ENCODE measurements at regions not wholly inside any gene's neighbourhood (a gene's known extent, or its start where the extent isn't known, plus 50 kb on each side); places are given as distances from the start of the nearest gene placed in this dataset.

DNA sequence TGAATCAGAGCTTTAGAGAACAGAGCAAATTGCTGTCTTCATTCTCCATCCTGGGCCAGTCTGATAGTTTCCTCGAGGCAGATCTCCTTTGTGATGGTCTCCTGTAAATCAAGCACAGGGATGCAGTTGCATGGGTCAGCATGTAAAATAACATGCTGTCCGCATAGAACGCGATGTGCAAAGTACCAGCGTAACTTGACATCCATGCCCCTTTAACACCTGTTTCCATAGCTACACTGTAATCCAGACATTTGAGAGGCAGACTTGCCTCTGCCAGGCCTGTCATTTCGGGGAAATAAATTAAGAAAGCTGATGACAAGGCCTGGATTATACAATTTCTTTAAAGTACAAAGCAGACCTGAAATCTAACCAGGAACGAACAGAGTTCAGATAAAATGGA is 413.5 kb downstream of the TLE4 start:
- Histone ChIP-seq H3K4me3 (replicated peaks in 1 of 3; ENCODE audit: insufficient read depth in 1 of 3, low read depth in 2 of 3, low read length in 3 of 3) (no peak overlapping the region), H3K36me3 (replicated peaks in 1 of 2; ENCODE audit: control insufficient read depth in 1 of 2, insufficient read depth in 2 of 2, low read length in 2 of 2) (no peaks in the 10 kb centered on the region), H3K79me2 (ENCODE audit: insufficient read depth, low read length) (no peaks in the 10 kb centered on the region), H2AFZ (ENCODE audit: low read length) (no peak overlapping the region), H3K4me1 (ENCODE audit: insufficient read depth, low read length) (no peaks in the 10 kb centered on the region), H3K9ac (ENCODE audit: insufficient read depth, low read depth, low read length) (no peak overlapping the region), H4K20me1 (ENCODE audit: insufficient read depth, low read length) (no peaks in the 10 kb centered on the region), H3K4me2 (ENCODE audit: low read depth, low read length) (no peak overlapping the region), H3K27ac (ENCODE audit: extremely low read length, insufficient read depth, low read length) (no peak overlapping the region), H3K27me3 (ENCODE audit: control insufficient read depth in 1 of 2, insufficient read depth in 2 of 2, low read length in 2 of 2) (no peaks in the 10 kb centered on the region), H3K9me3 (ENCODE audit: low read length) (peaks cover 8% of the 10 kb centered on the region; the same call in 1 of the 2 replicates)
- 48% methylated on average over 7 of the region's 7 CpGs for WGBS (ENCODE audit: low lambda C conversion rate)
- no TSS peak for BruUV-seq (replicated peaks)
- ChIA-PET CTCF (ENCODE audit: low intra/inter-chr PET ratio, low total read pairs) (no interaction called here), POLR2A (no interaction called here)
- intact Hi-C loops (cut with micrococcal nuclease; ENCODE audit: unreplicated experiment) (no loop called here), in situ Hi-C loops (cut with HindIII; ENCODE audit: extremely low pct_ligation_motif_present, low pct_unique_long_range_greater_than_20kb) (no loop called here)
- ATAC-seq = no peak
- no peak for DNase-seq (ENCODE audit: low spot score)
- no peak for TF ChIP-seq KLF11 (CRISPR knock-in tag; IDR thresholded peaks at IDR 0.05)
- TF ChIP-seq NFIB (CRISPR knock-in tag; IDR thresholded peaks at IDR 0.05; ENCODE audit: borderline replicate concordance) = no peak
- TF ChIP-seq, protein P1, sequence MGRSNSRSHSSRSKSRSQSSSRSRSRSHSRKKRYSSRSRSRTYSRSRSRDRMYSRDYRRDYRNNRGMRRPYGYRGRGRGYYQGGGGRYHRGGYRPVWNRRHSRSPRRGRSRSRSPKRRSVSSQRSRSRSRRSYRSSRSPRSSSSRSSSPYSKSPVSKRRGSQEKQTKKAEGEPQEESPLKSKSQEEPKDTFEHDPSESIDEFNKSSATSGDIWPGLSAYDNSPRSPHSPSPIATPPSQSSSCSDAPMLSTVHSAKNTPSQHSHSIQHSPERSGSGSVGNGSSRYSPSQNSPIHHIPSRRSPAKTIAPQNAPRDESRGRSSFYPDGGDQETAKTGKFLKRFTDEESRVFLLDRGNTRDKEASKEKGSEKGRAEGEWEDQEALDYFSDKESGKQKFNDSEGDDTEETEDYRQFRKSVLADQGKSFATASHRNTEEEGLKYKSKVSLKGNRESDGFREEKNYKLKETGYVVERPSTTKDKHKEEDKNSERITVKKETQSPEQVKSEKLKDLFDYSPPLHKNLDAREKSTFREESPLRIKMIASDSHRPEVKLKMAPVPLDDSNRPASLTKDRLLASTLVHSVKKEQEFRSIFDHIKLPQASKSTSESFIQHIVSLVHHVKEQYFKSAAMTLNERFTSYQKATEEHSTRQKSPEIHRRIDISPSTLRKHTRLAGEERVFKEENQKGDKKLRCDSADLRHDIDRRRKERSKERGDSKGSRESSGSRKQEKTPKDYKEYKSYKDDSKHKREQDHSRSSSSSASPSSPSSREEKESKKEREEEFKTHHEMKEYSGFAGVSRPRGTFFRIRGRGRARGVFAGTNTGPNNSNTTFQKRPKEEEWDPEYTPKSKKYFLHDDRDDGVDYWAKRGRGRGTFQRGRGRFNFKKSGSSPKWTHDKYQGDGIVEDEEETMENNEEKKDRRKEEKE (IDR thresholded peaks at IDR 0.05) = no peak
- no peak for TF ChIP-seq EEA1 (CRISPR knock-in tag; IDR thresholded peaks at IDR 0.05; ENCODE audit: borderline replicate concordance)
- no peak for TF ChIP-seq AGO1 (IDR thresholded peaks at IDR 0.05; ENCODE audit: low read depth, low read length, poor library complexity, severe bottlenecking)
- no peak for TF ChIP-seq ZNF546 (CRISPR knock-in tag; conservative IDR thresholded peaks at IDR 0.05)
- TF ChIP-seq, protein P2, sequence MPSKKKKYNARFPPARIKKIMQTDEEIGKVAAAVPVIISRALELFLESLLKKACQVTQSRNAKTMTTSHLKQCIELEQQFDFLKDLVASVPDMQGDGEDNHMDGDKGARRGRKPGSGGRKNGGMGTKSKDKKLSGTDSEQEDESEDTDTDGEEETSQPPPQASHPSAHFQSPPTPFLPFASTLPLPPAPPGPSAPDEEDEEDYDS (CRISPR knock-in tag; IDR thresholded peaks at IDR 0.05) = no peak
- TF ChIP-seq, protein P3, sequence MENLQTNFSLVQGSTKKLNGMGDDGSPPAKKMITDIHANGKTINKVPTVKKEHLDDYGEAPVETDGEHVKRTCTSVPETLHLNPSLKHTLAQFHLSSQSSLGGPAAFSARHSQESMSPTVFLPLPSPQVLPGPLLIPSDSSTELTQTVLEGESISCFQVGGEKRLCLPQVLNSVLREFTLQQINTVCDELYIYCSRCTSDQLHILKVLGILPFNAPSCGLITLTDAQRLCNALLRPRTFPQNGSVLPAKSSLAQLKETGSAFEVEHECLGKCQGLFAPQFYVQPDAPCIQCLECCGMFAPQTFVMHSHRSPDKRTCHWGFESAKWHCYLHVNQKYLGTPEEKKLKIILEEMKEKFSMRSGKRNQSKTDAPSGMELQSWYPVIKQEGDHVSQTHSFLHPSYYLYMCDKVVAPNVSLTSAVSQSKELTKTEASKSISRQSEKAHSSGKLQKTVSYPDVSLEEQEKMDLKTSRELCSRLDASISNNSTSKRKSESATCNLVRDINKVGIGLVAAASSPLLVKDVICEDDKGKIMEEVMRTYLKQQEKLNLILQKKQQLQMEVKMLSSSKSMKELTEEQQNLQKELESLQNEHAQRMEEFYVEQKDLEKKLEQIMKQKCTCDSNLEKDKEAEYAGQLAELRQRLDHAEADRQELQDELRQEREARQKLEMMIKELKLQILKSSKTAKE (CRISPR knock-in tag; IDR thresholded peaks at IDR 0.05; ENCODE audit: borderline replicate concordance) = no peak
- no peak for TF ChIP-seq MAFG (CRISPR knock-in tag; IDR thresholded peaks at IDR 0.05)
- TF ChIP-seq ZSCAN22 (CRISPR knock-in tag; IDR thresholded peaks at IDR 0.05) = no peak
- TF ChIP-seq, protein P4, sequence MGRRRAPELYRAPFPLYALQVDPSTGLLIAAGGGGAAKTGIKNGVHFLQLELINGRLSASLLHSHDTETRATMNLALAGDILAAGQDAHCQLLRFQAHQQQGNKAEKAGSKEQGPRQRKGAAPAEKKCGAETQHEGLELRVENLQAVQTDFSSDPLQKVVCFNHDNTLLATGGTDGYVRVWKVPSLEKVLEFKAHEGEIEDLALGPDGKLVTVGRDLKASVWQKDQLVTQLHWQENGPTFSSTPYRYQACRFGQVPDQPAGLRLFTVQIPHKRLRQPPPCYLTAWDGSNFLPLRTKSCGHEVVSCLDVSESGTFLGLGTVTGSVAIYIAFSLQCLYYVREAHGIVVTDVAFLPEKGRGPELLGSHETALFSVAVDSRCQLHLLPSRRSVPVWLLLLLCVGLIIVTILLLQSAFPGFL (CRISPR knock-in tag; IDR thresholded peaks at IDR 0.05) = no peak
- no peak for TF ChIP-seq PCBP2 (optimal IDR thresholded peaks at IDR 0.05; ENCODE audit: low read depth, low read length, poor library complexity, severe bottlenecking)
- no peak for TF ChIP-seq AKAP8 (CRISPR knock-in tag; IDR thresholded peaks at IDR 0.05)
- TF ChIP-seq, protein P5, sequence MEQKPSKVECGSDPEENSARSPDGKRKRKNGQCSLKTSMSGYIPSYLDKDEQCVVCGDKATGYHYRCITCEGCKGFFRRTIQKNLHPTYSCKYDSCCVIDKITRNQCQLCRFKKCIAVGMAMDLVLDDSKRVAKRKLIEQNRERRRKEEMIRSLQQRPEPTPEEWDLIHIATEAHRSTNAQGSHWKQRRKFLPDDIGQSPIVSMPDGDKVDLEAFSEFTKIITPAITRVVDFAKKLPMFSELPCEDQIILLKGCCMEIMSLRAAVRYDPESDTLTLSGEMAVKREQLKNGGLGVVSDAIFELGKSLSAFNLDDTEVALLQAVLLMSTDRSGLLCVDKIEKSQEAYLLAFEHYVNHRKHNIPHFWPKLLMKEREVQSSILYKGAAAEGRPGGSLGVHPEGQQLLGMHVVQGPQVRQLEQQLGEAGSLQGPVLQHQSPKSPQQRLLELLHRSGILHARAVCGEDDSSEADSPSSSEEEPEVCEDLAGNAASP (CRISPR knock-in tag; IDR thresholded peaks at IDR 0.05; ENCODE audit: borderline replicate concordance) = no peak
- FAIRE-seq = no peak
